Common myeloid progenitor, CD34-positive (primary cell): ENCODE measurements at regions not wholly inside any gene's neighbourhood (a gene's known extent, or its start where the extent isn't known, plus 50 kb on each side); places are given as distances from the start of the nearest gene placed in this dataset.

Source experiments
- CTCF ChIA-PET: fragments of 350-600 bp; sonication (Branson Sonifier 250); formaldehyde crosslinking; loops from one replicate; lab custom pipeline; 2021; ENCODE audit warnings: antibody characterized with exemption; lab: Charles Lee
- POLR2A ChIA-PET: fragments of 350-600 bp; sonication (Branson Sonifier 250); formaldehyde crosslinking; loops from one replicate; lab custom pipeline; 2021; ENCODE audit warnings: antibody characterized with exemption; lab: Charles Lee
- DNase-seq, 3 donors: peaks; one replicate each; pipeline versions ENCODE4 v3.0.0 to v3.0.0-alpha.2; 2013
- H3K27ac ChIP-seq, 2 experiments: 1 replicate in 1 of 2; 2 replicates in 1 of 2; pipeline ENCODE4 v1.7.0; 2013; ENCODE audit warnings: inconsistent platforms in 2 of 2, low read length in 2 of 2, mild to moderate bottlenecking in 2 of 2, low read depth in 1 of 2, moderate library complexity in 1 of 2; ENCODE audit not compliant: severe bottlenecking in 2 of 2, insufficient read depth in 1 of 2, poor library complexity in 1 of 2
- H3K27me3 ChIP-seq, 5 experiments: replicated peaks in 2 of 5; 1 replicate in 3 of 5; 2 replicates in 2 of 5; pipeline versions ENCODE4 v1.6.1 to v1.7.0; 2013; ENCODE audit warnings: low read length in 4 of 5, mild to moderate bottlenecking in 2 of 5, moderate library complexity in 2 of 5, inconsistent platforms in 1 of 5; ENCODE audit not compliant: insufficient read depth in 5 of 5, control insufficient read depth in 4 of 5
- H3K36me3 ChIP-seq, 4 experiments: 1 replicate in 2 of 4; 2 replicates in 2 of 4; pipeline versions ENCODE4 v1.6.1 to v1.7.0; 2013; ENCODE audit warnings: low read length in 3 of 4, control low read depth in 1 of 4, mild to moderate bottlenecking in 1 of 4; ENCODE audit not compliant: control insufficient read depth in 4 of 4, insufficient read depth in 4 of 4
- H3K4me1 ChIP-seq, 4 experiments: 1 replicate in 3 of 4; 2 replicates in 1 of 4; pipeline versions ENCODE4 v1.6.1 to v1.7.1; 2013; ENCODE audit warnings: low read length in 3 of 4, mild to moderate bottlenecking in 3 of 4, control low read depth in 1 of 4, inconsistent platforms in 1 of 4, moderate library complexity in 1 of 4; ENCODE audit not compliant: control insufficient read depth in 4 of 4, insufficient read depth in 4 of 4; ENCODE audit errors: control extremely low read depth in 1 of 4
- H3K4me3 ChIP-seq, 7 experiments: 1 replicate in 4 of 7; 2 replicates in 3 of 7; pipeline versions ENCODE4 v1.5.1 to v1.7.0; 2013; ENCODE audit warnings: mild to moderate bottlenecking in 7 of 7, low read length in 6 of 7, moderate library complexity in 6 of 7, inconsistent platforms in 2 of 7, low read depth in 2 of 7, control low read depth in 1 of 7; ENCODE audit not compliant: insufficient read depth in 4 of 7, control insufficient read depth in 1 of 7; ENCODE audit errors: extremely low read depth in 1 of 7
- H3K9me3 ChIP-seq, 5 experiments: 1 replicate in 4 of 5; 2 replicates in 1 of 5; pipeline versions ENCODE4 v1.6.1 to v1.7.1; 2013; ENCODE audit warnings: low read length in 4 of 5, mild to moderate bottlenecking in 2 of 5, inconsistent platforms in 1 of 5, low read depth in 1 of 5, moderate library complexity in 1 of 5; ENCODE audit not compliant: control insufficient read depth in 4 of 5, insufficient read depth in 2 of 5; ENCODE audit errors: control extremely low read depth in 1 of 5
- WGBS: methylation state at CpG from one replicate; pipeline ENCODE4 v1.1.5; 2013; ENCODE audit not compliant: insufficient coverage; 5-methylcytosine and 5-hydroxymethylcytosine counted together

DNA sequence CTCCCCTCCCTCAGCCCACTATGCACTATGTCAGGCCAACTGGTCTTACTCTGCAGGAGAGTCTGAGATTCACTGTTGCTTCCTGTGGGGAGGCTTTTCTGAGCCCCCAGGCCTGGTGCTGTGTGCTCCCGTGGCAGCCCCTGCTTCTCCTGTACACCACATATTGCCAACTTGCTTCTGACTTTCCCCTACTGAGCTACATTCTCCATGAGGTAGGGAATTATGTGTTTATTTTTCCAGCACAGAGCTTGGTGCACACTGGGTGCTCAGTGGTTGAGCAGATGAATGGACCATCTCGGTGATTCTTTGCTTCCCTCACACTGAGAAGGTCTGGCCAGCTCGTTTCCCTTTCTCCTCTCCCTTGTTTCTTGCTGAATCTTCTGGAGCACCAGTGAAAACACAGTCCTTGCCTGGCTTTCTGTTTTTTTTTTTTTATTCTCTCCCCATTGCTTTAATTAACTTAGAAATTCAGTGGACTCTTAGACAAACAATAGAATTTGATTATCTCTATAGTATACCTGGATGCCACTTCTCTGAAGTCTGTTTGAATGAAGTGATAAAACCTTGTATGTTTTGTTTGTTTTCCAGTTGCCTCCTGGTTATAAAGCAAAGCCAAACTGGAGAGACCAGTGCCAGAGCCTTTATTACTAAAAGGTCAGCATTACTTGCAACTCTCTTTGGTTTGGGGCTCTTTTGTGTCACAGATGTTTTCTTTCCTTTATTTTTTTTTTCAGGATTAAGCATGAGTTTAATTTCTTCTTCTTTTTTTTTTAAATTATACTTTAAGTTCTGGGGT, 50.3 kb upstream of the CNIH3 start:
- ChIA-PET CTCF (no interaction called here), POLR2A (no interaction called here)
- 100% methylated on average over 1 of the region's 3 CpGs for WGBS
- Histone ChIP-seq H3K27ac (no peak overlapping the region), H3K36me3 (no peaks in the 10 kb centered on the region), H3K4me3 (no peak overlapping the region), H3K9me3 (peaks cover 0 to 3% (median under 1%) of the 10 kb centered on the region in 5 experiments), H3K27me3 (no peaks in the 10 kb centered on the region), H3K4me1 (no peaks in the 10 kb centered on the region)
- DNase-seq: no peak
